ENCODE measurements at regions not wholly inside any gene's neighbourhood (a gene's known extent, or its start where the extent isn't known, plus 50 kb on each side); places are given as distances from the start of the nearest gene placed in this dataset.

DNA sequence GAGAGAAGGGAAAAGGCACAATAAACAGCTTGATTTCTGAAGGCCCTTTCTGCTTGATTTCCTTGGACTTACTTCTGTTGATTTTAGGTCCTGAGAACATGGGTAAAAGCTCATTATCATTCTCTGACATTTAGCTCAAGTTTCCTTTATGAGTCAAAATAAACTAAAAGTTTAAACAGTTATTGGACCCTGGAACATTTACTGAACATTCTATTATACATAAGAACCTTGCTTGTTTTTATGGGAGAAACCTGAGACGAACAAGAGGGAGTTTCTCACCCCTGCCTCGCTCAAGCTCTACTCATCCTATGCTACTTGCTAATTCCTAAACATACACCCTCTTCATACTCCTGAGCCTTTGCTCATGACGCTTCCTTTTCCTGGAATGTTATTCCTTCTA lies 538.3 kb upstream of the PKN2 start:
- DNase-seq (ENCODE audit: low read depth): no peak

DNA sequence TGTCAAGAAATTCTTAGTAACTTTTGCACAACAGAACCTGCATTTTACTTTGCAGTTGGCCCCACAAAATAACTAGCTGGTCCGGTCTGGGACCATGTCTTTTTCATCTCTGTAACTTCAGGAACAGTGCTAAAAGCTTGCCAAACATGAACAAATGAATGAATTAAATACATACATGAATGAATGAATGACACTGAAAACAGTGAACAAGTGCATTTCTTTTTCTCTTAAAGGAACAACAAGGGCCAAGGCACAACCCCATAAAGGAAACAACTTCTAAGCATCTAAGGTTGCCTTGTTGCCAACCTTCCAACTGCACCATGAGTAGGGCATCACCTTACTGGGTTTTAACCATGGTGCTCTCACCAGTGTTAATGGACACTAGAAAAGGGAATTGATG lies 534.4 kb upstream of the PKN2 start:
- no peak for DNase-seq (ENCODE audit: low read depth)

DNA sequence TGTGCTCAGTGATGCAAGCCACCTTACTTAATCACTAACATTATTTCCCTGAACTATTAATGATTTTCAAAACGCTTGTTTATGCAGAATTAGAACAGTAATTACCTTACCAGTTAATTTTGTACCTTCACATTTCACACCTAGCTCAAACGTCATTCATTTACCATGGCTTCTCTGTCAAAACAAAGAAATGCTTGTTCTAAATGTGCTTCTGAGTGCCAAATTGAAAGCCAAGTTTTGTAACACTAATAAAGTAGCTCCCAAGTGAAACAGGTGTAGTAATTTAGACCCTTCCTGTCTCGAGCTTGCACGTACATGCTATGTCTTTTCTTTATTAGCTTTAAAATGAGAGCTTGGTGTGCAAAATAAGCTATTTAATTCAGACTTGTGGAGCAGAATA lies 533.7 kb upstream of the PKN2 start:
- no peak for DNase-seq (ENCODE audit: low read depth)

DNA sequence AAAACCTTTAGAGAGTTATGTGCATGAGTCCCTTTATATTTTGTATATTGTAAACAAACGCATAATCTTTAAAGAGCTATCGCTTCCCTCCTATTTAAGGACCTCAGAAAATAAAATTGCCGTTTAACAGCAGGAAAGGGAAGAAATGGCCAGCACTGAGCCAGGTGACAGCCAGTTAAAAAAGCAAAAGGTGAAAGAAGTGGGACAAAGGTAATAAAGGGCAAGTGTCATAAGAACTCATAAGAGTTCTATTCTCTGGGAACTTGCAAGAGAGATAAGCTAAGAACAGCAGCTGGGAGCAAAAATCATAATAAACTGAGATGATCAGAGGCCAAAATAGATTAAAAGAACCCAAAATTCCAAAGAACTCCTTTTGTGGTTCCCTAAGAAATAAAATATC lies 520.9 kb upstream of the PKN2 start:
- DNase-seq (ENCODE audit: low read depth): no peak

DNA sequence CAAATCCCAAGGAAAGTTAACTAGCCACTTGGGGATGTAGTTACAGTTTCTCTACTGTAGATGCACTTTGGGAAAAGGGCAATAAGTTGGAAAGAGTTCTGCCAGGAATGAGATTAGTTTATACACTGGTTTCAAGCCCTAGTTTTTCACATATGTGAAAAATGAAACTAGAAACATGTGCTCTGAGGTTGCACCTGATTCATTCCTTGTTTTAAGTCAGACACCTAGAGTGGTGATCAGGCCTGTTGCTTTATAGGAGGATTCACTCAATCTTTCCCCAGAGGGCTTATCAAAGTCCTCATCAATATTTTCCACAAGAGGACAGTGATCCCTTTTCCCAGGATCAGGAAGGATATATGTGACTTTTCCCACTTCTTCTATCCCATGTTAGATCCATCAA lies 515.9 kb upstream of the PKN2 start:
- DNase-seq (ENCODE audit: low read depth): no peak

DNA sequence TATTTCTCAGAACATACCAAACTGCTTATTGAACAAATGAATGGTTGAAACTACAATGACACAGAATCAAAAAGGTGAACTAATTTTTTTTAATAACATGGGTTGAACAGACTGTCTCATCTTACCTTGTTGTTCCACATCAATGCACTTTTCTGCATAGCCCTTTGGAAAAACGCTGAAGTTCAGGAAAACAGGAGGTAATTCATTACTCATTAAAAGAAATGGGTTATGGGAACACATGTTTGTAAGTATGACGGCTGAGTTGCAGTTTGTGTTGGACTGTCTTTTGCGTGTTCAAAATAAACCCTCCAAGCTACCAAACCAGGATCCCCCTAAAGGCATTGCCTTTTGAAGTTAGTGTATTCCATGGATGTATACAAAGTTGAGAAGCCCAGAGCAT lies 514.9 kb upstream of the PKN2 start:
- no peak for DNase-seq (ENCODE audit: low read depth)

DNA sequence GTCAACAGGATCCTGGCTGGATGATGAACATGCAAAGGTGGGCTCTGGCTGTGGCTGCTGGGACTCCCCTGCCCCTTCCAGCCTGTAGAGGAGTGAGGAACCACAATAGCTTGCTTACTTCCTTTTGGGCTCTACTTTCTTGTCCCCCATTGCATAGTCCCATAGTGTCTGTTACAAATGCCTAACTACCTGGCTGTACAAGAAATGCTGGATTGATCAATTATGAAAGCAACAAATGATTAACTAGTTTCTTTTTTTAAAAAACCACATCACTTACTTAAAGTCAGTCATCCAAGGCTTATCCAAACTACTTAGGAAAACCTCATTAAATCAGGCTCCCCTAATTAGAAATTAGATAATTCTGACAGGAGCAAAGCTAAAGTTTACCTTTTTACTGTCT lies 514.1 kb upstream of the PKN2 start:
- DNase-seq (ENCODE audit: low read depth): no peak

DNA sequence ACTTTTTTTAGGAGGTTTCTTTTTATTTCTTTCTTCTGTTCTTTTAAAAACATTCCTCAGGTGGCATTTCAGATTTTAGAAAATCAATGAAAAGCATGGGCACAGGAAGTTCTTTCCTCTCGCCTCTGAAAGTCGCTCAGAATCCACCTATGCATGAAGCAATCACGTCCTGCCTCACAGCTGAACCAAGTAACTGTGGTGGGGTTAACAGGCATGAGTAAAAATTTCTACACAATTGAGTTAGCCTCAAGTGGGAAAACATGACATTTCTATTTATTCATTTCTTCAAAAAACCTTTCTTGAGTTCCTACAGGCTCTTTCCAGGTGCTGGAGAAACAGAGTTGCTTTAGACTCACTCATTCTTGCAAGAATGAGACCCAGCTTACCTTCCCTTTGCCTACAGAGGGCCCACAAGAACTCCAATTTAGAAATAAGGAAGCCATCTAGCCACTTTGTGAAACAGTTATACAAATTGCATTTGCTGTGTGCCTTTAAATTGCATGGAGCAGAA lies 508.9 kb upstream of the PKN2 start:
- no peak for DNase-seq (ENCODE audit: low read depth)

DNA sequence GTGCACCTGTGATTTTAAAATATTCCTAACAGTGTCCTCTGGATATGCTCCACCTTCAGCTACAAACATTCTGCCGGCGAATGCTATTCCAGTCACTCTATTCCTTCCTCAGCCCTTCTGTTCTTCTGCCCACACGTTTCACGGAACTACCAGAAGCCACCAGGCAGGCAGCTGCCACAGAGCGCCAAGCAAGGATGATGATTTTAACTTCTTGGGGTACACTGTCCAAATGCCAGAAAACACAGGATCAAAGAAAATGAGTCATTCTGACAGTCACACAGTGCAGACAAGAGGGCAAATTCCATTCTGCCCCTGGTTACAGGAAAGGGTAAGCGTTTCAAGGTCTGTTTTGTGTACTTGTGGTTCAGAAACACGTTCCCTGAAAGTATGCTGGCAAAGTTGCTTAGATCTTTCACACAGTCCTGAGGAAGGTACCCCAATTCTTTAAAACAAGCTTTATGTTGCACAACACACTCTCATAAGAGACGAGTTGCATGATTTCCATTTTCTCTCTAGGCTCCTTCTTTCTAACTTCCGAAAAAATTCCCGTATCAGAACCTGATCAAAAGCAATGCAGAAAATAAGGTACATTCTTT lies 508.3 kb upstream of the PKN2 start:
- no peak for DNase-seq (ENCODE audit: low read depth)

DNA sequence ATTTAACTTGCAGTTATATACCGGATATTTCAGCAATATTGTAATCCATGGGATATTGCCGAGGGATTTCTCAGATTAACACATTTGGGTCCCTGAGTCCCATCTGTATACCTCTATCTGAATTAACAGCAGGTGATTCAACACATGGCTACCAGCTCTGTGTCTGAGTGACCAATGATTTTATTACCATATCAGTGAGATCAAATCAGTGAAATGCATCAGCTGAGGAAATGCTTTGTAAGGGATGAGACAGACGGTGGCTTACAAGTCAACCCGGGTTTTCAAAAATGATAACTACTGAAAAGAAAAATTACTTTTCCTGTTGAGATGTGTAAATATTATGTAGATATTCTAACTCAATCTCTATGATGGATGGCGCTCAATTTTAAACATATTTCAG lies 504.1 kb upstream of the PKN2 start:
- no peak for DNase-seq (ENCODE audit: low read depth)

DNA sequence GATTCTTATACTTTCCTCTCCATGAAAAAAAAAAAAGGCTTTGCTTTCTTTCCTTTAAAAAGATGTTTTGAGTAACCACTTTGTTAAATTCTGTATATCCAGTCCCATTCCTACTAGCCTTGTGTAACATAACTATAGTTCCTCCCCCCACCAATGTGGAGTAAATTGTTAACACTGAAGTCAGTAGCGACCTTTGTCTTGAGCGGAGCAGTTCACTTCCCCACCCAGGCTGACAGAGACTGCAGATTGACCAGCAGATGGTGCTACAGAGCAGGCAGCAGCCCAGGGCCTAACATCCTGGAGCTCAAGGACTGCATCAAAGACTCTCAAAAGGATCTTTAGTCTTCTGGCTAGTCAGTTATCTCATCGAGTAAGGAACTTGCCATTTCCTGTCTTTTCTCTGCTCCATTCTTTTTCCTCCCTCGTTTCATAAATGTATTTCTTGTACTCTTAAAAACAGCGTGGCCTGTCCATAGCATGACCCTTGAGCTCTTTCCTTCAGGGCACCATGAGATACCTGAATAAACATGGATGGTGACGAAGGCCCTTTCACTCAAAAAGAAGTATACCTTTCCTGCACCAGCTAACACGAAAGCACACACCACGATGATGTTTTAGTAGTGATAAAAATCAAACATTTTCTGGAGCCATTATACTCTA lies 503.5 kb upstream of the PKN2 start:
- DNase-seq (ENCODE audit: low read depth): peak; percentile 15

DNA sequence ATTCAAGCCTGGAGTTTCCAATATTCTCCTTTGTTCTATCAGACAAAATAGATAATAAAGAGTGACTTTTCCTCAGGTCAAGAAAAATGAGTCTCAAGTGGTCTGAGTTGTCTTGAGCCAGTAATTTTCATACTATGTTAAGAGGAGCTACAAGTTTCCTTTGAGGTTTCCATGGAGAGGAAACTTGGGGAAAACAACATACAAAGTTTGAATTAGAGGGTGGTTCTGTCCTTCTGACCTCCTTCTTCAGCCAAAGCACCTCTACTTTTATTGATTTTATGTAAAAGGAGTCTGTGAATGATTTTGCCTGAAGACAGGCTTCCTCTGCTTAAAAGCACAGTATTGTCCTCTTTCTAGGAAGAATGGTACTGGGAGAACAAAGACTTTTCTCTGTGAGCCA lies 497.2 kb upstream of the PKN2 start:
- no peak for DNase-seq (ENCODE audit: low read depth)

DNA sequence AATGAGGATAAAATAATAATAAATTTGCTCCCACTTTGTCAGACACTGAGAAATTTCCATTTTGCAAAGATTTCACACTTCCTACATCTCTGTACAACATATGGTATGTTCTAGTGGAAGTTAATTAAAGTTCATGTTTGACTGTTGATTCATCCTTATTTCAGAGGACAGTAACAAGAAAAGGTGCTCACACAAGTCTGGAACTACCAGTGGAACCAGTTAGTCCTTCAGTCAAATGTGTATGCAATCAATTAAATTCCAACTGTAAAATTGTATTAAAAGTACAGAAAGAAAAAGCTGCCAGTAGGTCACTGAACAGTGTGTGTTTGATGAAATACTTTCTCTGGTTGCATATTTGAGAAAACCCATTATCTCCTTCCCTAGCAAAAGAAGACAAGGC lies 496.0 kb upstream of the PKN2 start:
- DNase-seq (ENCODE audit: low read depth): no peak

DNA sequence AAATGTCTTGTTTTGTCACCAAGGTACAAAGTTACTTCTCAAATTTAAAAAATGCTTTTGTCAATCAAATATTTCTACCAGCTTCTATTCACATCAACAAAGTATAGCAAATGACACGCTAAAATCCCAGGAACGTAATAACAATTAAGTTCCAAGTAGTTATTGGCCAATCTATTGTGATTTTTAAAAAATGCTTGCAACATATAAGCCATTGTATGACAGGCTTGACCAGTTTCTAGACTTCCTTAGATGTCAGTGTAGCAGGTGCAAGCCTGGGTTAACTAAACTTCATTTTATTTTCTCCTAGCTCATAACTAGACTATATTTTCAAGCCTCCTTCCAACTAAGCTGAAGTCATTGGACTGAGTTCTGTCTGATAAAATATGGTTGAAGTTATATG lies 494.5 kb upstream of the PKN2 start:
- DNase-seq (ENCODE audit: low read depth): no peak

DNA sequence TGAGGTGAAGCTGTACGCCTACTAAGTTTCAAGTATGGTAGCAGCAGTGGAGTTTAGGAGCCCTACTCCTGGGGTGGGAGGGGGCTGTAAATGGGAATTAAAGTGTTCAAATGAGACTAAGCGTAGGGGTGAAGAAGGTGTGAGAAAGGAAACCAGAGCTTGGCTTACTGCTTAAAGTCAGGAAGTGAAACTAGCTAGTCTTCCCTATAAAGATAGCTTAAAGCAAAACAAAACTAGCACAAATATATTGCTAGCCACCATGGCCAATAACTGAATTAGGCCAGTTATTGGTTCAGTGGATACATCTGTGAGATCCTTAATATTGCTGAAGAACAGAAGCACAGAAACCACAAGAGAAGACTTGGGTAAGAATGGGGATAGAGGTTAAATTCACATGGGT lies 492.2 kb upstream of the PKN2 start:
- no peak for DNase-seq (ENCODE audit: low read depth)

DNA sequence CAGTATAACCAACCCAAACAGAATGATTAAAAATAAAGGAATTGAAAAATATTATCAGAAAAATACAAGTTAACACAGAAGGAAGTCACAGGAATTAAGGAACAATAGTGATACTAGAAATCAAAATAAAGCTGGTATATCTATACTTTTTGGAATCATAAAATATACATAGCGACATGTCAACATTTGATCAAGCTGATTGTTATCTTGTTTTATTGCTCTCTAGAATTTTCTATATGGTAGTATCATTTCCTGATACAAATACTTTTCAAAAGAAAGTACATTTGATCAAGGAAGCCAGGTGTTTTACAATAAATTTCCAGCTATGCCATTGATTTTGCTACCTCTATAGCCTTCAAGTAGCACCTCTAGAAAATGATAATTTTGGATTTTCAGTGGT lies 489.5 kb upstream of the PKN2 start:
- no peak for DNase-seq (ENCODE audit: low read depth)

DNA sequence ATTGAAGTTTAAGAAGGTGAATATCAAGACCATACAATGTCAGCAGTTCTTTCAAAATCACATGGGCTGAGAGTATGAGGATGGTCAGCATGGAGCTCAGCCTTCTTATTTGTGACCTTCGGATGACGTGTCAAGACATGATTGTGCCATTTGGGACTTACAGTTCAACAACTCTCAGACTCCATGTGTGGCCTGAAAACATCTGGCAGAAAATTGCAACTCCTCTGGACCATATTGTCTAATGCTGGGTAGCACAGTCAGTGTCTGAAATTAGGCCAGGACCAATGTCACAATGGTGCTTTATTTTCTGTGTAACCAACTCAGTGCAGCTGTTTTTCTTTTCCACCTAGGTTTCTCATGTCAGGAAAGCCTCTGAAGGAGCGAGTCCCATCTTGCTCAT lies 483.5 kb upstream of the PKN2 start:
- DNase-seq (ENCODE audit: low read depth): no peak

DNA sequence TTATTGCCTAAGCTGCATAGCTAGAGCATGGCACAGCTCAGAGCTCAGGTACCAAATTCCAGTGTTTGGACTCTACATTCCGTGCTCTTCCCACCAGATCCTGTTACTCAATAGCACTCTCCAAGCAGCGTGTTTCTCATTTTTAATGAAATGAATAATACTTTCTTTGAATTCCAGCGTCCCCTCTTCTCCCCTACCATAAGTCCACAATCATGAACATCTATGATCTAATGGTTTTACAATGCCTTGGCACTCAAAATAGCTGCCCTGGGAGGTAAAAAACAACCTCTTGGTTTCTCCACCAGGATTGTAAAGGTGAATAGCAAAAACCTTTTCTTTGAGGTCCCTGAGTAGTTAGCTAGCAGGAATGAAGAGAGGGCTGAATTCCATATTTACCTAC lies 480.0 kb upstream of the PKN2 start:
- no peak for DNase-seq (ENCODE audit: low read depth)

DNA sequence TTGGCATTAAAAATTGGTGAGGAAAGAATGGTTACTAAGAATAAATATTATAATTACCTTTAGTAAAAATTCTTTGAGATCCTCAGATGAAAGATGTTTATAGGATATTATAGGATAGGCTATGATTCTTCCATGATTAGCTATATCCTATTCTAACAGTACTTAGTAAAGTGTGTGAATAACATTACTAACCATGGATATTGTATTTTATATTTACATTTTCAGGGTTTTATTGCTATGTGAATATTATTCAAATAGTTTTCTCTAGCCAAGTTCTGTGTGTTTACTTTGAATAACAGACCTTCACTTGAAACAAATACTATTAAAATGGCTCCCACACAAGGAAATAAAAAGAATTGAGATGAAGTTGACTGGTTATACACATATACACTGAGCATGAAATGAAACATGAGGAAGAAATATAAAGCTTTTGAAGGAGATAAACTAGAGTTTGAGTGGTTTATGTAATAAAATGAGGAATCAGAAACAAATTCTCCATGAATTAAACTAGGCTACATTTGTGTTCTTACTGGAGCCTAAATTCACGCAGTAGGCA lies 479.4 kb upstream of the PKN2 start:
- DNase-seq (ENCODE audit: low read depth): no peak

DNA sequence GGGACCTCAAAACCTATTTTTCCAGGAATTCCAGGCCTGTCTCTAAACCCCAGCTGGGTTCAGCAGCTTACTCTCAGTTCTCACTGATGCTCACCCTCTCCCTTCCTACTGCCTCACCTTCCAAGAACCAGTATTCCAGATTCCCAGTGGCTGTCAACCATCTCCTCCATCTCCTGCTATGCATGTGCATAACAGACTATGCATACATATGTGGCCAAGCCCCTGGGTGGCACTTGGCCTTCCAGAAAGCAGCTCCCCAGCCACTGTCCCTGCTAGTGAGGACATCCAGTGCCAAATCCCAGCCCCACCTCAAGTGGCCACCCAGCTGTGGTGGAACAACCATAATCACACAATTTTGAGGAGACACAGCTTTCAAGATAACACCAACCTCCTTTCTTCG lies 475.7 kb upstream of the PKN2 start:
- DNase-seq (ENCODE audit: low read depth): no peak

DNA sequence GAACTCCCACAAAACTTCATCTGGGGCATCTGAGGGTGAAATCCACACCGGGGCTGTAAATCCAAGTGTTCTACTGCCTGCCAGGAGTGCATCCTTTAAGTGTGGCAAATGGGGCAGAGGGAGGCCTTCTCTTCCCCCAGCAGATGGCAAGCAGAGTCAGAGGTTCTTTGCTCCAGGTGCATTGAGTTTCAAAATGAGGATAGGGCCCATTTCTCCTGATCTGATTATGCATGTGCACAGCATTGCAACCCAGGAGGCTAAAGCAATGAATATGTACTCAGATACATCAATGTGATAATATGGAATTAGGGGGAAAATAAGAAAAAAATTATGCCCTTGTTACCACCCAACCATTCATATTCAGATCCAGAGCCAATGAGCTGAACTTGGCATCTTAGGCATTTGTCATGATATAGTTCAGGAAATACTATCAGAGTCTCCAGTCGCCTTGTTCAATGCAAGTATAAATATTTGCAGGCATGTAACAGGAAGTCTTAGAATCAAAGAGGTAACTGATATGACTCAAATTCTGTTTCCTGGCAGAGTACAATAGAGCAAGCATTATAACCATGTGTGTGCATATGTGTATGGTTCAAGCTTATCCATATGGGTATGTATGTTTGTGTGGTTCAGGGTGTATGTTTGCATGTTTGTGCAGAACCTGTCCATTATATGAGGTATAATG lies 473.8 kb upstream of the PKN2 start:
- DNase-seq (ENCODE audit: low read depth): no peak

DNA sequence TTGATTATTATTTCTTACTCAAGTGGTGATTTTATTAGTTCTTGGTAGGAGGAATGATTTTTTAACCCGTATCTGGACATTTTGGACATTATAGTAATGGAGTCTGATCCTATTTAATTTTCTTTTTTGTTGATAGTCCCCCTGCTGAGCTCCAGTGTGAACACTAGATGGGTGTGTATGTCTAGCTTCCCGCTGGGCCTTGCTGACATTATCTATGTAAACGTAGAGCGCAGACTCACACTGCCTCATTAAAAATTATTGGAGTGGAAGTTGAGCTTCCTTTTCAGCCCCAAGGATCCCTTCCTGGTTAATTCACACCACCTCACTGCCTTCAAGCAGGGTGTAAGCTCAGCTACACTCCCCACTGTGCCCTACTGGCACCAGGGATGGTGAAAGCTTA lies 467.6 kb upstream of the PKN2 start:
- DNase-seq (ENCODE audit: low read depth): no peak

DNA sequence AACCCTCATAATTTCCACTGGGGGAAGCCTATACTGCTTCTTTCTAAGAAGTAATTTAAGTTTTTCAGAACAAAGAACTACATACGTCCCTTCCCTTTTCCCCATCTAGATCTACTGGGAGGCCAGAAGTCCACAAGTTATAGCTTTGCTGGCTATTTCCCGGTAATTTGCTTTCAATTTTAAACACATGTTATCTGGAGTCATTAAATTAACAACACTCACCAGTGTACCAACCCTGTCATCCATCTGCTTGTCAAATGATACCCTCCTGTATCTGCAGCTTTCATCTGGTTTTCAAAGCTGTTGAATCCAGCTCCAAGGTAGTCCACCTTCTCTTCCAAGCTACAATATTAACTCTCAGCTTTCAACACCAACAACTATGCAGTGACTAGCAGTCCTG lies 466.7 kb upstream of the PKN2 start:
- no peak for DNase-seq (ENCODE audit: low read depth)
